NCI-H748 treated with DMSO at 0.1 percent for 48 hours (cell line): ENCODE measurements at regions not wholly inside any gene's neighbourhood (a gene's known extent, or its start where the extent isn't known, plus 50 kb on each side); places are given as distances from the start of the nearest gene placed in this dataset.

Experiments used
- DNase-seq: peaks from one replicate; lab custom pipeline; 2025; lab: John Stamatoyannopoulos, UW

DNA sequence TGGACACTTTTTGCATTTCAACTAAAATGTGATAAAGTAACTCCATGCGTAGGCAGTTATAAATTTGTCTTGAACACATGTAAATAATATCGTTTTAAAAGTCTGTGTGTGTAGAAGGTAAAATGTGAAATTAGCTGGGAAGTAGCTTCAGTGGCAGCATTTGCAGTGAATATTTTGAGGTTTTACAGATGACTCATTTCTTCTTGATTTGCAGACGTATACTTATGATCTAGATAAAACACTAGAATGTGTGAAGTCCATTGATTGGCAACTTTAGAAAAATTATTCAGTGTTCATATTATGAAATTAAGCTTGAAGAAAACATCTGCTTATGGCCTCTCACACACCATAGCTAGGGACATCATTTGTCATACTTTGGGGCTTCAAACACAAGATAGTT is 788.6 kb upstream of the NOVA1 start:
- DNase-seq = no peak

GRCh38 chr14:27387463-27387862 is 789.6 kb upstream of the NOVA1 start:
- no peak for DNase-seq

GRCh38 chr14:27389402-27389801 is 791.6 kb upstream of the NOVA1 start:
- DNase-seq = no peak

GRCh38 chr14:27390155-27390554 is 792.3 kb upstream of the NOVA1 start:
- DNase-seq = no peak

DNA sequence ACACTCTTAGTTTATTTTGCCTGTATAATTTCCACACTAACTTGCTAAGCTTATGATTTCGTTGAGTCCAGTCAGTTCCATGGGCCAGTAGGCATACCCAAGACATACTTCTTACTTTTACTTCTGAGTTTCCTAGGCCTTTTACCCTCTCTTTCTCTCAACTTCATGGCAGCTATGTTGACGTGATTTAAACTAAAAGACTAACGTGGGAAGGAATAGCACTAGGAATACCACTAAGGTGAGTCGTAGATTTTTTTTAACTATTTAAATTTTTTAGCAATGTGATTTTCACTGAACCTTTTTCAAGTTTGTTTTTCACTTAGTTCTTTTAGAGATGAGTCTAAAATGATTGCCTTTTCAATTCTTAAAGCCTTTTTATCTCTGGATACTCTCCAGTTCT is 793.5 kb upstream of the NOVA1 start:
- no peak for DNase-seq

GRCh38 chr14:27392153-27392552 is 794.3 kb upstream of the NOVA1 start:
- DNase-seq = no peak

GRCh38 chr14:27409944-27410343 is 812.1 kb upstream of the NOVA1 start:
- no peak for DNase-seq

- no peak for DNase-seq
Measured at GRCh38 chr14:27410981-27411380, 813.1 kb upstream of the NOVA1 start.

DNA sequence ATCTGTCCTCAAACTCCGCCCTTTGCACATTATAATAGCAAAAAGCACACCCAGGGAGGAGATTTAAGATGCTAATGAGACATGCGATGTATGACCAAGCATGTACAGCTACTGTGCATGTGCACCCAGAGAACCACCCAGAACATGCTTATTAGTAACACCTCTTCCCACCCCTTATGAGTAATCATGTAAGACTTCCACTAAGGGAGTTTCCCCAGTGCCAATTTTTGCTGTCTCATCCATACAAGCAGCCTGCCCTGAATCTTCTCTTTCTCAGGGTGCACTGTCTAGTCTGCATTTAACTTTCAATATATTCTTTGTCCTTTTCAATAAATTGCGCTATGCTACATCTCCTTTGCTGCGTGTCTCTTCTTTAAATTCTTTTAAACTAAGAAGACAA is 830.0 kb upstream of the NOVA1 start:
- no peak for DNase-seq

- peak; percentile 18 for DNase-seq
Measured at GRCh38 chr14:27435923-27436670, 838.3 kb upstream of the NOVA1 start.

GRCh38 chr14:27484633-27485032 is 886.8 kb upstream of the NOVA1 start:
- DNase-seq = no peak

DNA sequence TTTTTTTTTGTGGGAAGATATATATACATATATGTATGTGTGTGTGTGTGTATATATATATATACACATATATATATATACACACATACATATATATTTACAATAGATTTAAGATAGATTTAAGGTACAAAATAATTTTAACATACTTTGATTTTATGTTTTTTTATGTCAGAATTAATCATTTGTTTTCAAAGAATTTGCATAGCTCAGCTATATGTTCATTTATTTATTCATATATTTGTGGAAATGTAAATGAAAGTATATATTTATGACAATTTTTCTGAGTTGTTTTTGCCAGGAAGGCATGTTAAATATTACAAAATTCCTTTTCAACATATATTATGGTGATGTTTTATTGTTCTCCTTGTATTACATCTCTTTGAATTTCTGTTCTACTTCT is 887.4 kb upstream of the NOVA1 start:
- no peak for DNase-seq

GRCh38 chr14:27506272-27506671 is 908.4 kb upstream of the NOVA1 start:
- DNase-seq = no peak

DNA sequence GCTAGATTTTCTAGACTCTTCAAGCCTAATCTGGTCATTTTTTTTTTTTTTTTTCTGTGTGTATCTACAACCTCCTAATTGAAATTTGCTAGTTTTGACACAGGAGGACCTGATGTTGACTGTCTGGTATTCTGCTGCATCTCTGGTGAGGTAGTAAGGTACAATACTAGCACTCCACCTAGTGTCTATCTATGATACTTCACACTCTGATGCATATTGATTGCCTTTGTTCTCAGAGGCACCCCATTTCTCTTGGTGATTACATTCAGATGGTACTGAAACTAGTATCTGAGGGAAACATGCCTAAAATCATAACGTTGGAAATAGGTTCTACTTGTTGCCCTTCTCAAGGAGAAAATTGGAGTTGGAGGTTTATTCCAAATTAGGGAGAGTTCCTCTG is 930.5 kb upstream of the NOVA1 start:
- DNase-seq = peak; percentile 78

DNA sequence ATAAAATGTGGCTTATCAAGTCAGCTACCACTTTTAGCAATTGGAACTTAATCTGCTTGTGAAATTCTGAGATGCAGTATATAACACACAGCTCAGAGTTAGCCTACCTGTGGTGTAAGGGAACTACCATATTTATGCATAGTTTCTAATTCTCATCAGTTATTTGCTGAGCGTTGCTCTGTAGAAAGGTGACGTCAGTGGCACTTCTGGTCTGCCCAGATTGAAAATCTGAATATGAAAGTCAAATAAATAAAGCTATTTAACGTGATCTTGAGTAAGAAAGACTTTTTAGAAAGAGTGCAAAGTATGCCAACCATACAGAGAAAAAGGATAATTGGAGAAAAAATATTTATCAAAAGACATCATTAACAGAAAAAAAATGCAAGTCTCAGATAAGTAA is 938.9 kb upstream of the NOVA1 start:
- DNase-seq = no peak

- no peak for DNase-seq
Measured at GRCh38 chr14:27546111-27546510, 948.3 kb upstream of the NOVA1 start.

- DNase-seq = no peak
Measured at GRCh38 chr14:27553790-27554189, 956.0 kb upstream of the NOVA1 start.

DNA sequence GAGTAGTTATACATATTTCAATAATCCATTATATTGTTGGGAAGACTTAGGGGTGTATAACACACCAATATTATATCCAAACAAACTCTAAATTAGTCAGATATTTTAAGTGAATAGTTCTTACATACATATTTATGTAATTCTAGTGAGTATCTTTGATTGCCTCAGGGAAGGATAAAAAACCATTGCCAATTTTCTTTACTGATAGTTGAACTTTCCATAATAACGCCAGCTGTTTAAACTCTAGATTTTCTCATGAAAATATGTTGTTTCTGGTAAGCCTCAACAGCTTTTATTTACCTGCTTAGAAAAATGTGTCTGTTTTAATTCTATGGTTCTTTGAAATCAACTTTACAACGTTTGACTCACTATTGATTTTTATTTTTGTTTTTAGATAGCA is 959.6 kb upstream of the NOVA1 start:
- DNase-seq = no peak

DNA sequence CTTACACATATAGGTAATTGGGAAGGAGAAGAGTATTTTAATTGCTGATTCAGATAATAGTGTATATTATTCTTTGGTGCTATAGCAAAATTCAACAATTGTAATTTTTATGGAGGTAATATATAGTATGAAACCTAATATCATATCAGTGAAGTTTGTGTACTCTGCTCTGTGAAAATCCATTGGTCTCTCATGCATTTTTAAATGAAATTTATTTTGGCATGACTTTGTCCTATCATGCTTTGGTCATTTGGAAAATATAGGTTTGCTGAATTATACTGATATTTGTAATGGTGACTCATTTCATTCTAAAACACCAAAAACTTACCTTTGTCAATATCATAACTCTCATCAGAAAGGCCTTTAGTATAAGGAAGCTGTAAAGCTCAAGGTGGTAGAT is 962.0 kb upstream of the NOVA1 start:
- DNase-seq = no peak

DNA sequence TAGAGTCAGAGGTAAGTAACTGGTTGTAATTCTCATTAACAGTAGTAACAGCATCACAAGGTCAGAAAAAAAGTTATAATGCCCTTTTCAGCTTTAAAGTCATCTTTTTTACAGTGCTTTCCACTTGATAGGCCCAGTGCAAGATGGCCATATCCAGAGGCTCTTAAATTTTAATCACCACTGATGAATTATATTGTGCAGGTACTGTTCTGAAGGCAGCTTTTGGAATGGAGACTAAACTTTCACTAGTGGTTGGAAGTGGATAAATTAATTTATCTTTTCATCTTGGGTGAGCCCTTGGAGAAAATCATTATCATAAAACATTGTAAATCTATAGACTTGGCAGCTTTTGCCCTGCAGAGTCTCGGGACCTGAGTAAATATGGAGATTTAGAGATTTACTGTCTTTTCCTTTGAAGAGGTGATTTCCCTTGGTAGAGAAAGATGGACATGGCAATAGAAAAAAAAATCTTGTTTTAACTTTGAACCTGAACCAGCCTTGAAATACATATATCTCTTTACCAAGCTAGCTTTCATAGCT is 969.1 kb upstream of the NOVA1 start:
- DNase-seq = no peak

GRCh38 chr14:27573018-27573417 is 975.2 kb upstream of the NOVA1 start:
- no peak for DNase-seq

GRCh38 chr14:27587103-27587502 is 989.3 kb upstream of the NOVA1 start:
- no peak for DNase-seq

GRCh38 chr14:27605282-27605681 is 1007.4 kb upstream of the NOVA1 start:
- DNase-seq = no peak

DNA sequence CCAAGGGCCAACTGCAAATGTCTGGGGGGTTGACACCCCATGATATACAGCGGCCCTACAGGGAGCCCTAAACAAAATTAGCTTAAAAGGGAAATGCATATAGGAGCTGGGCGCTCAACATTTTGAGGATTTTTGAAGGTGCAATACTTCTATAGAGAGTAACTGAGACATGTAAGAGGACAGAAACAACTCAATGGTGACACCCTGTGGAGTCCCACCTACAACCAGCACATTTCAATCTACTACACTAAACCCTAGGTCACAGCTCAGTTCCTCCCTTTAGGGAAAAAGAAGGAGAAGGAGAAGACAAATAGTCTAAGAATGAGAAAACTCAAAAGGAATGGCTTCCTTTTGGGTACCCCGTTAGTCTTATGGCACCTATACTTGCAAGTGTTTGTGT is 1010.5 kb upstream of the NOVA1 start:
- no peak for DNase-seq
